Coronary artery (tissue), 2 donors: ENCODE measurements at regions not wholly inside any gene's neighbourhood (a gene's known extent, or its start where the extent isn't known, plus 50 kb on each side); places are given as distances from the start of the nearest gene placed in this dataset.

Experiments used
- DNase-seq: peaks from one replicate; pipeline ENCODE4 v3.0.0-alpha.2; 2017; ENCODE audit warnings: low spot score
- H3K27ac ChIP-seq, 2 donors: fragments of 200-600 bp; sonication (generic); one replicate each; pipeline ENCODE4 v1.5.1; 2016 to 2019
- H3K4me3 ChIP-seq: fragments of 200-600 bp; sonication (generic); 2 replicates; pipeline ENCODE4 v1.5.1; 2016; ENCODE audit warnings: mild to moderate bottlenecking, moderate library complexity
- CTCF ChIP-seq: fragments of 200-600 bp; sonication (generic); IDR thresholded peaks from one replicate; pipeline ENCODE4 v1.5.1; 2019; ENCODE audit warnings: antibody characterized with exemption

- no peak overlapping the region for H3K4me3 ChIP-seq
- no peak for DNase-seq
- no peak for TF ChIP-seq CTCF
- no peak overlapping the region for H3K27ac ChIP-seq
Measured at GRCh38 chr11:28517621-28518020, 409.4 kb downstream of the METTL15 start.

- H3K27ac ChIP-seq = no peak overlapping the region
- H3K4me3 ChIP-seq = no peak overlapping the region
- TF ChIP-seq CTCF = no peak
- no peak for DNase-seq
Measured at GRCh38 chr11:28514391-28514790, 406.2 kb downstream of the METTL15 start.

GRCh38 chr11:28512143-28512756 lies 404.1 kb downstream of the METTL15 start:
- DNase-seq = no peak
- Histone ChIP-seq H3K27ac (no peak overlapping the region), H3K4me3 (no peak overlapping the region)
- no peak for TF ChIP-seq CTCF

DNA sequence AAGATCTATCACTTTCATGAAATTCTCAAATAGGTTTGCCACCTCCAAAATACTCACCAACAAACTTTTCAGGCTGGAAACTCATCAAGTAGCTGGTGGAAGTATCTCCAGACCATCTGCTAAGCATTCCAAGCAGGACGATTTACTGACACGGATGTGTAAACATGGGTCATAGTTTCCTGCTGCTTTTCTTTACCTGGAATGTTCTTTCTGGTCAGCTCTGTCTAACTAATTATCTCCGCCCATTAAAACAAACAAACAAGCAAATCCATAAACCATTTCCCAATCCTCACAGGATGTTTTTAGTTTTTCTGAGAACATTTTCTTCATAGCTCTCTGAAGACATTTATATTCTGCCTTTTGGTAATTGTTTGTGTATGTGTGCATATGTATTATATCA lies 397.0 kb downstream of the METTL15 start:
- TF ChIP-seq CTCF = no peak
- H3K27ac ChIP-seq = no peak overlapping the region
- DNase-seq = no peak
- no peak overlapping the region for H3K4me3 ChIP-seq

DNA sequence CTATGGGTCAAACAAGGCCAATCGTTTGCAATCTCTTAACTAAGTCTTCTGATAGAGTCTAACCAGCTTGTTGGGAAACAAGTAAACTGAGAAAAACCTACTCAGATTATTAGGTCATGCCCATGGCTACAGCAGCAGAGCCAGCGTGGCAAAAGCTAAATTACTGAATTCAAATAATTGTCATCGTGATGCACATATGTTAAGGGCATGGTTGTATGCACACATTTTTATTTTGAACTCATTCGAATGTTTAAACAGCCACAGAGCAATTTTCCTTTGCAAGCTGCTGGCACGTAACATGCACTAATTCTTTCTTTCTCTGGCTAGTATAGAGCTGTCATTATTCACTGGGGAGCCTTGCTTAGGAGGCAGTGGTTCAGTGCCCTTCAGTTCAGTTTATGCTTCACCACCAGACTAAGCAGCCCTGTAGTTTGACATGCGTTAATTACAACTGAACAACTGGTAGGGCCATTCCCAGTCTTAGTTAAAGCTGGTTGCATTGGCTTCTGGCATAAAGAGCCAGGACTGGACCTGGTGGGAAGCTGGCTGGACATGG lies 396.4 kb downstream of the METTL15 start:
- H3K4me3 ChIP-seq = no peak overlapping the region
- no peak for DNase-seq
- H3K27ac ChIP-seq = no peak overlapping the region
- no peak for TF ChIP-seq CTCF

DNA sequence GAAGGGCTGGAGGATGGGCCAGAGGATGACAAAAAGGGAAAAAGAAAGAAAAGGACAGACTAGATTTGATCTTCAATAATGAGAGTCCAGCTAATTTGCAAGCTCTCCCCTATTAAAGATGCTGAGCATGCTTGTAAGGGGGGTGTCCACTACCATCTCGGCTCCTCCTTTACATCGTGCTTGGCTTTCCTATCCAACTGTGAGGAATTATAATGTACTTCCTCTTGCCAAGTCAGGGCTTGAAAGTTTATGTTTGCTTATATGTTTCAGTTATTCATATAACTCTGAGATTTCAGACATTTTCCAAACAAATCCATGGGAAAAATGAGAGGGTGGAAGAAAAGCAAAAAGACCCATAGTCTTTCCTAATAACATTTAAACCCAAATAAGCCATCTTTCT lies 387.1 kb downstream of the METTL15 start:
- no peak overlapping the region for H3K4me3 ChIP-seq
- H3K27ac ChIP-seq = no peak overlapping the region
- no peak for TF ChIP-seq CTCF
- no peak for DNase-seq

DNA sequence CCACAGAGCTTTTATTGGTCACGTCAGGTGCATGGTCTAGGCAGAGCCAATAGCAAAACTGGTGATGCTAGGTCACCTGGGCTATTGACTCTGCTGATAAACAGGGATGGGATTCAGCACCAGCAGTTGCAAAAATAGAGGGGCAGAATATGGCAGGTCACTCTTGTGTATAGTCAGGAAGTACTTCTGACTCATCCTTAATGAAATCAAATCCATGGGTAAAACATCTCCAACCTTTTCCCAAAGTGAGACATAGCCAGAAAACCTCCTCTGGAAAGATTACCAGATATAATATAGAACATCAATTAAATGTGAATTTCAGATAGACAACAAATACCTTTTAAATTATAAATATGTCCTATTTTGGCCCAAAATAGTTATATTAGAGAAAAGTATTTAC lies 383.2 kb downstream of the METTL15 start:
- no peak for TF ChIP-seq CTCF
- H3K27ac ChIP-seq = no peak overlapping the region
- H3K4me3 ChIP-seq = no peak overlapping the region
- DNase-seq = no peak
